ENCODE measurements at regions not wholly inside any gene's neighbourhood (a gene's known extent, or its start where the extent isn't known, plus 50 kb on each side); places are given as distances from the start of the nearest gene placed in this dataset.

- no peak for TF ChIP-seq EP300 (IDR thresholded peaks at IDR 0.05)
- no peak for TF ChIP-seq POLR2A (IDR thresholded peaks at IDR 0.05)
- TF ChIP-seq CTCF (IDR thresholded peaks at IDR 0.05), result no peak
Measured at GRCh38 chr6:105578179-105578707, 175.4 kb upstream of the PREP start.
